ENCODE measurements at regions not wholly inside any gene's neighbourhood (a gene's known extent, or its start where the extent isn't known, plus 50 kb on each side); places are given as distances from the start of the nearest gene placed in this dataset.

DNA sequence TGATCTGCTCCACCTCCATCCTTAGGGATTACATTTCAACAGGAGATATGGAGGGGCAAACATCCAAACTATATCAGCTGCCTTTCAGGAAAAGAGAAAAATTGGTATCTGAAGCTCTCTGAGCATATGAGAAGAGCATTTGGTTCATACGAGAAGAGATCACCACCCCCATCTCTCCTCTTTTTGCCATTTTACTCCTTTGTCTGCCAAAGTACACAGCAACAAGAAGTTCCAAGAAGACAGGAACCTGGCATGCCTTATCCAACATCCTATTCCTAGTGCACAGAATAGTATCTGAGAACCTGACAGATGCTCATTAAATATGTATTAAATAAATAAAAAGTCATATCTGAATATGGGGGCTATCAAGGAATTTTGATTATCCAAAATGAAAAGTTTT, 142.5 kb upstream of the PKN2 start:
- no peaks in the 10 kb centered on the region for H3K27me3 ChIP-seq (ENCODE audit: control insufficient read depth in 3 of 3, insufficient read depth in 3 of 3, low read length in 3 of 3)
- 83 to 91% (median 88%) methylated on average over 1 of the region's 1 CpG for WGBS, 3 donors
- no peaks in the 10 kb centered on the region for H3K36me3 ChIP-seq (ENCODE audit: control insufficient read depth in 3 of 3, insufficient read depth in 2 of 3, low read depth in 1 of 3, low read length in 3 of 3)
- no peak overlapping the region for H3K27ac ChIP-seq (ENCODE audit: low read depth in 1 of 3, low read length in 2 of 3)
- H3K4me3 ChIP-seq (ENCODE audit: low read depth in 1 of 3, low read length in 3 of 3): no peak overlapping the region
- H3K4me1 ChIP-seq (ENCODE audit: control insufficient read depth in 3 of 3, insufficient read depth in 2 of 3, low read depth in 1 of 3, low read length in 2 of 3): peaks cover 0 to 4% (median 0%) of the 10 kb centered on the region in 3 donors
- FAIRE-seq: no peak
- no peaks in the 10 kb centered on the region for H3K9me3 ChIP-seq (ENCODE audit: control insufficient read depth in 2 of 2, insufficient read depth in 1 of 2, low read depth in 1 of 2, low read length in 1 of 2)
- DNase-seq: no peak

DNA sequence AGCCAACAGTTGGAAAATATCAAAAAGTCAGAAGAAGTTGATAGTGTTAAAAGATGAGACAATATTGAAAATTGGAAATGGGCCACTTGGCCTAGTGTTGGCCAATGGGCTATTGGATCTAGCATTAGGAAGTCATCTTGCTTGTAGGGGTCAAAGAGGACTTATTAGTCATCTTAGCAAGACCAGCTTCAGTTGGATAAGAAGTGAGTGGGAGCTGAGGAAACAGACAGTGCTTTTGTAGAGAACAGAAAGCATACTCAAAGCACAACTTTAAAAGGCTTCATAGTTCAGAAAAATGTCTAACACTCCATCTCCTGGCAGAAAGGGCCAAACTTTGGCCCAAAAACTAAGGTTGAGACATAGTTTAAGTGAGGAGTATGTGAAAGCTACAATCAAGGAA, 139.9 kb upstream of the PKN2 start:
- no peak overlapping the region for H3K27ac ChIP-seq (ENCODE audit: low read depth in 1 of 3, low read length in 2 of 3)
- no peaks in the 10 kb centered on the region for H3K27me3 ChIP-seq (ENCODE audit: control insufficient read depth in 3 of 3, insufficient read depth in 3 of 3, low read length in 3 of 3)
- H3K4me3 ChIP-seq (ENCODE audit: low read depth in 1 of 3, low read length in 3 of 3): no peak overlapping the region
- FAIRE-seq: no peak
- H3K36me3 ChIP-seq (ENCODE audit: control insufficient read depth in 3 of 3, insufficient read depth in 2 of 3, low read depth in 1 of 3, low read length in 3 of 3): no peaks in the 10 kb centered on the region
- no peak for DNase-seq
- no peaks in the 10 kb centered on the region for H3K4me1 ChIP-seq (ENCODE audit: control insufficient read depth in 3 of 3, insufficient read depth in 2 of 3, low read depth in 1 of 3, low read length in 2 of 3)
- no peaks in the 10 kb centered on the region for H3K9me3 ChIP-seq (ENCODE audit: control insufficient read depth in 2 of 2, insufficient read depth in 1 of 2, low read depth in 1 of 2, low read length in 1 of 2)

DNA sequence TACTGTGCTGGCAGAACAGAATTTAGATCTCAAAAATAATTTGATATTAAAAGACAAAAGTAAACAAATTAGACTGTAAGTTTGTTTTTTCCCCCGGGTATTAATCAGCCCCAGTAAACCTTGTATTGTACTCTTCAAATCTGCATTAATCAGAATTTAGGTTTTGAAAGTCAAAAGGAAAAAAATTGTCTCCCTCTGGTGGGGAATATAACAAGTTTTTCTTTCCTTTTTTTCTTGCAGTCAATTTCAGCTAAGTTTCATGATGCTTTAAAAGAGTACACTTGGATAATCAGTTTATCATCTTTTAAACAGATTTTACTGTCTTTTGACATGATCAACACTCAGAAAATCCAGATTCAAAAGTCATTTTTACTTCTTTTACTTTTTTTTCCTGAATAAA, 134.5 kb upstream of the PKN2 start:
- no peaks in the 10 kb centered on the region for H3K4me1 ChIP-seq (ENCODE audit: control insufficient read depth in 3 of 3, insufficient read depth in 2 of 3, low read depth in 1 of 3, low read length in 2 of 3)
- H3K27me3 ChIP-seq (ENCODE audit: control insufficient read depth in 3 of 3, insufficient read depth in 3 of 3, low read length in 3 of 3): no peaks in the 10 kb centered on the region
- no peaks in the 10 kb centered on the region for H3K9me3 ChIP-seq (ENCODE audit: control insufficient read depth in 2 of 2, insufficient read depth in 1 of 2, low read depth in 1 of 2, low read length in 1 of 2)
- H3K27ac ChIP-seq (ENCODE audit: low read depth in 1 of 3, low read length in 2 of 3): no peak overlapping the region
- no peaks in the 10 kb centered on the region for H3K36me3 ChIP-seq (ENCODE audit: control insufficient read depth in 3 of 3, insufficient read depth in 2 of 3, low read depth in 1 of 3, low read length in 3 of 3)
- H3K4me3 ChIP-seq (ENCODE audit: low read depth in 1 of 3, low read length in 3 of 3): no peak overlapping the region
- WGBS, 3 donors: 14 to 37% (median 15%) methylated on average over 1 of the region's 1 CpG
- FAIRE-seq: peak; percentile 15
- peak; percentile 12 to 15 for DNase-seq

DNA sequence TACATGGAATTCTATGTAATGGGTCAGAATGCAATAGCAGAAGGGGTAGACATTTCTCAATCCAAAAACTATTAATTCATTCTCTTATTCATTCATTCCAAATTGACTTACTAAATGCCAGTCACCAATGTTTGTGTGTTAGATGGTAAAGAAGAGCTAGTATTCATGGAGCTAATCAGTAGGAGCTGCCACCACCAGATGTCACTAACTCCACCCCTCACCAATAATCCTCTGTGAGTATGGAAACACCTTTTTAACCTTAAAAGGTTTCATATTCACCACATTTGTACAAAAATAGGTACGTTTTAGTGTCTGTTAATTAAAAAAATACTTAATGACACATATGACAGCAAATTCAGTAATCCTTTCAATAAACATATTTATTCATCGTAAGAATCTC, 131.8 kb upstream of the PKN2 start:
- H3K27me3 ChIP-seq (ENCODE audit: control insufficient read depth in 3 of 3, insufficient read depth in 3 of 3, low read length in 3 of 3): no peaks in the 10 kb centered on the region
- FAIRE-seq (no peak), DNase-seq (no peak)
- no peak overlapping the region for H3K4me3 ChIP-seq (ENCODE audit: low read depth in 1 of 3, low read length in 3 of 3)
- H3K4me1 ChIP-seq (ENCODE audit: control insufficient read depth in 3 of 3, insufficient read depth in 2 of 3, low read depth in 1 of 3, low read length in 2 of 3): no peaks in the 10 kb centered on the region
- H3K9me3 ChIP-seq (ENCODE audit: control insufficient read depth in 2 of 2, insufficient read depth in 1 of 2, low read depth in 1 of 2, low read length in 1 of 2): no peaks in the 10 kb centered on the region
- 82 to 92% (median 87%) methylated on average over 2 of the region's 2 CpGs for WGBS, 3 donors
- no peaks in the 10 kb centered on the region for H3K36me3 ChIP-seq (ENCODE audit: control insufficient read depth in 3 of 3, insufficient read depth in 2 of 3, low read depth in 1 of 3, low read length in 3 of 3)
- H3K27ac ChIP-seq (ENCODE audit: low read depth in 1 of 3, low read length in 2 of 3): no peak overlapping the region

DNA sequence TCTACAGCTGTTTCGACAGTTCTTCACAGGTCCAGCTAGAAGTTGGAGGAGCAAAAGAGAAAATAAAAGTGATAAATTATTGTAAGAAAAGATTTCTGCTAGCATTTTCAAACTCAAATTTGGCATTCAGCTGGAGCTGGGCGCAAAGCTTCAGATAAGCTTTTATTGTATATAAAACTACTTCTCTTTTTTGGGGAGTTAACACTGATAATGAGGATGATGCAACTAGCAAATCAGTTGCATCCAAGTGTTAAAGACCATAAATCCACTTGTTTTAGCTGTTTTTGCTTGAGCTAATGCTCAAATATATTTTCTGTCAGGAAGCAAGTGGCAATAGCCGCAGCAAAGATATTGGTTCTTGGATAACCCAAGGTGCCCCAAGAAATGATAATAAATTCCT, 127.1 kb upstream of the PKN2 start:
- no peak for DNase-seq
- FAIRE-seq: no peak
- no peaks in the 10 kb centered on the region for H3K4me1 ChIP-seq (ENCODE audit: control insufficient read depth in 3 of 3, insufficient read depth in 2 of 3, low read depth in 1 of 3, low read length in 2 of 3)
- H3K4me3 ChIP-seq (ENCODE audit: low read depth in 1 of 3, low read length in 3 of 3): no peak overlapping the region
- H3K9me3 ChIP-seq (ENCODE audit: control insufficient read depth in 2 of 2, insufficient read depth in 1 of 2, low read depth in 1 of 2, low read length in 1 of 2): no peaks in the 10 kb centered on the region
- no peaks in the 10 kb centered on the region for H3K27me3 ChIP-seq (ENCODE audit: control insufficient read depth in 3 of 3, insufficient read depth in 3 of 3, low read length in 3 of 3)
- 87 to 92% (median 88%) methylated on average over 3 of the region's 3 CpGs for WGBS, 3 donors
- H3K27ac ChIP-seq (ENCODE audit: low read depth in 1 of 3, low read length in 2 of 3): no peak overlapping the region
- no peaks in the 10 kb centered on the region for H3K36me3 ChIP-seq (ENCODE audit: control insufficient read depth in 3 of 3, insufficient read depth in 2 of 3, low read depth in 1 of 3, low read length in 3 of 3)

DNA sequence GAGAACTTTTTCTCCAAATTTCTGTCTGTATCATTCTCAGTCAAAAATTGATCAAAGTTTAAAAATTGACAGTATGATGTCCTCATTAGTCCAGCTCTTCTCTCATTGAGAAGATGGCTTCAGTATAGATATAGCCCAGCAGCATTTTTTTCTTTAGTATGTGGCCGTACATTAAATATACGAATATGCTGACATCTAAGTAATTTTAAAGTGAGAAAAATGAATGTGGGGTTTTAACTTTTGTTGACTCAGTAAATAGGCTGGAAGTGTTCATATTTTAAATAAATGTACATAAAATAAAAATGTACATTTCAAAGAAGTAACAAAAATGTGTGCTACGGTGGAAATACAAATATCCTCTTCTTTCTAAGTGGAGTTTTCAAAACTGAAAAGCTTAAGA, 123.5 kb upstream of the PKN2 start:
- no peak overlapping the region for H3K27ac ChIP-seq (ENCODE audit: low read depth in 1 of 3, low read length in 2 of 3)
- DNase-seq: no peak
- H3K4me3 ChIP-seq (ENCODE audit: low read depth in 1 of 3, low read length in 3 of 3): no peak overlapping the region
- H3K36me3 ChIP-seq (ENCODE audit: control insufficient read depth in 3 of 3, insufficient read depth in 2 of 3, low read depth in 1 of 3, low read length in 3 of 3): no peaks in the 10 kb centered on the region
- WGBS, 3 donors: 87 to 95% (median 93%) methylated on average over 3 of the region's 3 CpGs
- H3K9me3 ChIP-seq (ENCODE audit: control insufficient read depth in 2 of 2, insufficient read depth in 1 of 2, low read depth in 1 of 2, low read length in 1 of 2): no peaks in the 10 kb centered on the region
- no peaks in the 10 kb centered on the region for H3K27me3 ChIP-seq (ENCODE audit: control insufficient read depth in 3 of 3, insufficient read depth in 3 of 3, low read length in 3 of 3)
- H3K4me1 ChIP-seq (ENCODE audit: control insufficient read depth in 3 of 3, insufficient read depth in 2 of 3, low read depth in 1 of 3, low read length in 2 of 3): no peaks in the 10 kb centered on the region
- no peak for FAIRE-seq

GRCh38 chr1:88562991-88563390, 121.1 kb upstream of the PKN2 start:
- Histone ChIP-seq H3K9me3 (ENCODE audit: control insufficient read depth in 2 of 2, insufficient read depth in 1 of 2, low read depth in 1 of 2, low read length in 1 of 2) (no peaks in the 10 kb centered on the region), H3K36me3 (ENCODE audit: control insufficient read depth in 3 of 3, insufficient read depth in 2 of 3, low read depth in 1 of 3, low read length in 3 of 3) (no peaks in the 10 kb centered on the region), H3K4me1 (ENCODE audit: control insufficient read depth in 3 of 3, insufficient read depth in 2 of 3, low read depth in 1 of 3, low read length in 2 of 3) (no peaks in the 10 kb centered on the region), H3K27ac (ENCODE audit: low read depth in 1 of 3, low read length in 2 of 3) (no peak overlapping the region), H3K4me3 (ENCODE audit: low read depth in 1 of 3, low read length in 3 of 3) (no peak overlapping the region), H3K27me3 (ENCODE audit: control insufficient read depth in 3 of 3, insufficient read depth in 3 of 3, low read length in 3 of 3) (no peaks in the 10 kb centered on the region)
- DNase-seq (no peak), FAIRE-seq (no peak)
- 62 to 74% (median 66%) methylated on average over 3 of the region's 3 CpGs for WGBS, 3 donors

DNA sequence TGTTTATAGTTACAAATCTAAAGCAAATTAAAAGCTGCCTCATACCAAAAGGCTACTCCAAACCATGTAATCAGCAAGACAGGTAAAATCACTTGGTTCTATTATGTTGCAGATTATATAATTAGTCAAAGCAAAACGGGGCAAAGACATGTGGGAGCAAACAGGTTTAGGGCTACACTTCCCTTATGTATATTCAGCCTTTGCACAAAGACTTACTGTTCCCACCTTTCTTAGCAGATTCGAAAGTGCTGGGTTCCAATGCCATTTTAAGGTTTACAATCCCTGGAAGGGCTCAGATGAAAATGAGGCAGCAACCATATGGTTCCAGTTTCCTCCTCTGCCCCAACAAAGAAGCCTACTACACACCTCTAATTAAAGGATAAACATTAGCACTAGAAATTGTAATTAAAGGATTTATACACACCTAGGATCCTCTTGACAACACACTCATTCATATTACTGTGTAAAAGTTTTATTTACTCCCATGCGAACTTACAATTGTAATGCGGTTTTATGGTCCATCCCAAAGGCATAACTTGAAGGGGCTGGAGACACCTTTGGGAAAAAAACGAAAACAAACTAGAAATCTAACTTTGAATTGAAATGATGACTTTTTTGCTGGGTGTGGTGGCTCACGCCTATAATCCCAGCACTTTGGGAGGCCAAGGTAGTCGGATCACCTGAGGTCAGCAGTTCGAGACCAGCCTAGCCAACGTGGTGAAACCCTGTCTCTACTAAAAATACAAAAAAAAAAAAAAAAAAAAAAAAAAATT, 117.3 kb upstream of the PKN2 start:
- H3K9me3 ChIP-seq (ENCODE audit: control insufficient read depth in 2 of 2, insufficient read depth in 1 of 2, low read depth in 1 of 2, low read length in 1 of 2): no peaks in the 10 kb centered on the region
- H3K36me3 ChIP-seq (ENCODE audit: control insufficient read depth in 3 of 3, insufficient read depth in 2 of 3, low read depth in 1 of 3, low read length in 3 of 3): no peaks in the 10 kb centered on the region
- H3K27ac ChIP-seq (ENCODE audit: low read depth in 1 of 3, low read length in 2 of 3): no peak overlapping the region
- no peaks in the 10 kb centered on the region for H3K27me3 ChIP-seq (ENCODE audit: control insufficient read depth in 3 of 3, insufficient read depth in 3 of 3, low read length in 3 of 3)
- no peak overlapping the region for H3K4me3 ChIP-seq (ENCODE audit: low read depth in 1 of 3, low read length in 3 of 3)
- no peaks in the 10 kb centered on the region for H3K4me1 ChIP-seq (ENCODE audit: control insufficient read depth in 3 of 3, insufficient read depth in 2 of 3, low read depth in 1 of 3, low read length in 2 of 3)
- no peak for DNase-seq
- FAIRE-seq: no peak
- WGBS, 3 donors: 80 to 89% (median 85%) methylated on average over 9 of the region's 9 CpGs

GRCh38 chr1:88571506-88571905, 112.6 kb upstream of the PKN2 start:
- H3K4me3 ChIP-seq (ENCODE audit: low read depth in 1 of 3, low read length in 3 of 3): no peak overlapping the region
- no peaks in the 10 kb centered on the region for H3K4me1 ChIP-seq (ENCODE audit: control insufficient read depth in 3 of 3, insufficient read depth in 2 of 3, low read depth in 1 of 3, low read length in 2 of 3)
- H3K27me3 ChIP-seq (ENCODE audit: control insufficient read depth in 3 of 3, insufficient read depth in 3 of 3, low read length in 3 of 3): no peaks in the 10 kb centered on the region
- H3K9me3 ChIP-seq (ENCODE audit: control insufficient read depth in 2 of 2, insufficient read depth in 1 of 2, low read depth in 1 of 2, low read length in 1 of 2): no peaks in the 10 kb centered on the region
- whole genome bisulfite sequencing, 3 donors: 58 to 74% (median 66%) methylated on average over 1 of the region's 1 CpG
- DNase-seq (no peak), FAIRE-seq (no peak)
- no peak overlapping the region for H3K27ac ChIP-seq (ENCODE audit: low read depth in 1 of 3, low read length in 2 of 3)
- no peaks in the 10 kb centered on the region for H3K36me3 ChIP-seq (ENCODE audit: control insufficient read depth in 3 of 3, insufficient read depth in 2 of 3, low read depth in 1 of 3, low read length in 3 of 3)

Measured in small intestine (tissue), 7 donors.